ENCODE measurements at regions not wholly inside any gene's neighbourhood (a gene's known extent, or its start where the extent isn't known, plus 50 kb on each side); places are given as distances from the start of the nearest gene placed in this dataset.

DNA sequence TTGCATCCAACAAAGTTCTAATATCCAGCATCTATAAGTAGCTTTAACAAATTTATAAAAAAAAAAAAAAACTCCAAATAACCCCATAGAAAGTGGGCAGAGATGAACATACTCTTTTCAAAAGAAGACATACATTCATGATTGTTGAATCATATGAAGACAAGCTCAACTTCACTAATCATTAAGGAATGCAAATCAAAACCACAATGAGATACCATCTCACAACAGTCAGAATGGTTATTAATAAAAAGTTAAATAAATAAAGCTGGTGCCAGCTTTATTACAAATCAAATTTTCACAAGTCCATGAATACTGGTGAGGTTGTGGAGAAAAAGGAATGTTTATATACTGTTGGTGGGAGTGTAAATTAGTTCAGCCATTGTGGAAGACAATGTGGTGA lies 592.0 kb downstream of the IQCM start:
- Histone ChIP-seq H3K4me1 (ENCODE audit: control insufficient read depth, insufficient read depth, low read length) (no peaks in the 10 kb centered on the region), H3K4me2 (ENCODE audit: control insufficient read depth, insufficient read depth) (no peak overlapping the region), H3K36me3 (ENCODE audit: control insufficient read depth in 2 of 2, insufficient read depth in 2 of 2, low read length in 1 of 2) (no peaks in the 10 kb centered on the region), H3K79me2 (ENCODE audit: control insufficient read depth, insufficient read depth, low read length) (no peaks in the 10 kb centered on the region), H3K4me3 (no peak overlapping the region), H3K9ac (ENCODE audit: control insufficient read depth, insufficient read depth, low read length) (no peak overlapping the region), H3K27me3 (replicated peaks in 1 of 2; ENCODE audit: control insufficient read depth in 2 of 2, insufficient read depth in 2 of 2, low read length in 1 of 2) (no peaks in the 10 kb centered on the region), H3K9me3 (replicated peaks; ENCODE audit: control insufficient read depth, insufficient read depth, low read length) (no peaks in the 10 kb centered on the region), H4K20me1 (ENCODE audit: control insufficient read depth, insufficient read depth) (no peaks in the 10 kb centered on the region), H2AFZ (ENCODE audit: control insufficient read depth, low read depth, low read length) (no peak overlapping the region), H3K27ac (ENCODE audit: control insufficient read depth, insufficient read depth) (no peak overlapping the region)
- POLR2A ChIA-PET, result no interaction called here
- ATAC-seq (no peak), DNase-seq (ENCODE audit: low read depth, low spot score) (no peak), FAIRE-seq (no peak)
- RAD21 ChIA-PET (ENCODE audit: unreplicated experiment), result no interaction called here
- intact Hi-C loops (cut with micrococcal nuclease; ENCODE audit: unreplicated experiment), result no loop called here
- TF ChIP-seq PML (IDR thresholded peaks at IDR 0.05; ENCODE audit: low read length), result no peak
- TF ChIP-seq, protein P1, sequence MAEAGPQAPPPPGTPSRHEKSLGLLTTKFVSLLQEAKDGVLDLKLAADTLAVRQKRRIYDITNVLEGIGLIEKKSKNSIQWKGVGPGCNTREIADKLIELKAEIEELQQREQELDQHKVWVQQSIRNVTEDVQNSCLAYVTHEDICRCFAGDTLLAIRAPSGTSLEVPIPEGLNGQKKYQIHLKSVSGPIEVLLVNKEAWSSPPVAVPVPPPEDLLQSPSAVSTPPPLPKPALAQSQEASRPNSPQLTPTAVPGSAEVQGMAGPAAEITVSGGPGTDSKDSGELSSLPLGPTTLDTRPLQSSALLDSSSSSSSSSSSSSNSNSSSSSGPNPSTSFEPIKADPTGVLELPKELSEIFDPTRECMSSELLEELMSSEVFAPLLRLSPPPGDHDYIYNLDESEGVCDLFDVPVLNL (IDR thresholded peaks at IDR 0.05; ENCODE audit: low read depth, low read length), result no peak
- TF ChIP-seq PAX8 (IDR thresholded peaks at IDR 0.05), result no peak
- no peak for TF ChIP-seq CHD2 (IDR thresholded peaks at IDR 0.05; ENCODE audit: borderline replicate concordance, low read depth, low read length)
- no peak for TF ChIP-seq SPI1 (IDR thresholded peaks at IDR 0.05; ENCODE audit: borderline replicate concordance, insufficient read depth, low read depth, low read length)
- no peak for TF ChIP-seq ZNF24 (IDR thresholded peaks at IDR 0.05)
- no peak for TF ChIP-seq TAF1 (IDR thresholded peaks at IDR 0.05; ENCODE audit: borderline replicate concordance, low read depth, low read length)
- TF ChIP-seq, protein P2, sequence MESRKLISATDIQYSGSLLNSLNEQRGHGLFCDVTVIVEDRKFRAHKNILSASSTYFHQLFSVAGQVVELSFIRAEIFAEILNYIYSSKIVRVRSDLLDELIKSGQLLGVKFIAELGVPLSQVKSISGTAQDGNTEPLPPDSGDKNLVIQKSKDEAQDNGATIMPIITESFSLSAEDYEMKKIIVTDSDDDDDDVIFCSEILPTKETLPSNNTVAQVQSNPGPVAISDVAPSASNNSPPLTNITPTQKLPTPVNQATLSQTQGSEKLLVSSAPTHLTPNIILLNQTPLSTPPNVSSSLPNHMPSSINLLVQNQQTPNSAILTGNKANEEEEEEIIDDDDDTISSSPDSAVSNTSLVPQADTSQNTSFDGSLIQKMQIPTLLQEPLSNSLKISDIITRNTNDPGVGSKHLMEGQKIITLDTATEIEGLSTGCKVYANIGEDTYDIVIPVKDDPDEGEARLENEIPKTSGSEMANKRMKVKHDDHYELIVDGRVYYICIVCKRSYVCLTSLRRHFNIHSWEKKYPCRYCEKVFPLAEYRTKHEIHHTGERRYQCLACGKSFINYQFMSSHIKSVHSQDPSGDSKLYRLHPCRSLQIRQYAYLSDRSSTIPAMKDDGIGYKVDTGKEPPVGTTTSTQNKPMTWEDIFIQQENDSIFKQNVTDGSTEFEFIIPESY (IDR thresholded peaks at IDR 0.05), result no peak
- TF ChIP-seq CBFB (IDR thresholded peaks at IDR 0.05; ENCODE audit: low read depth), result no peak
- TF ChIP-seq NR2C1 (IDR thresholded peaks at IDR 0.05), result no peak
- TF ChIP-seq DPF2 (IDR thresholded peaks at IDR 0.05), result no peak
- no peak for TF ChIP-seq CHD4 (IDR thresholded peaks at IDR 0.05)
- TF ChIP-seq, protein P3, sequence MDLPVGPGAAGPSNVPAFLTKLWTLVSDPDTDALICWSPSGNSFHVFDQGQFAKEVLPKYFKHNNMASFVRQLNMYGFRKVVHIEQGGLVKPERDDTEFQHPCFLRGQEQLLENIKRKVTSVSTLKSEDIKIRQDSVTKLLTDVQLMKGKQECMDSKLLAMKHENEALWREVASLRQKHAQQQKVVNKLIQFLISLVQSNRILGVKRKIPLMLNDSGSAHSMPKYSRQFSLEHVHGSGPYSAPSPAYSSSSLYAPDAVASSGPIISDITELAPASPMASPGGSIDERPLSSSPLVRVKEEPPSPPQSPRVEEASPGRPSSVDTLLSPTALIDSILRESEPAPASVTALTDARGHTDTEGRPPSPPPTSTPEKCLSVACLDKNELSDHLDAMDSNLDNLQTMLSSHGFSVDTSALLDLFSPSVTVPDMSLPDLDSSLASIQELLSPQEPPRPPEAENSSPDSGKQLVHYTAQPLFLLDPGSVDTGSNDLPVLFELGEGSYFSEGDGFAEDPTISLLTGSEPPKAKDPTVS (IDR thresholded peaks at IDR 0.05; ENCODE audit: low read depth, low read length), result no peak
- TF ChIP-seq YY1 (IDR thresholded peaks at IDR 0.05; ENCODE audit: low read depth, low read length), result no peak
- TF ChIP-seq HDAC2 (IDR thresholded peaks at IDR 0.05), result no peak
- TF ChIP-seq, protein P4, sequence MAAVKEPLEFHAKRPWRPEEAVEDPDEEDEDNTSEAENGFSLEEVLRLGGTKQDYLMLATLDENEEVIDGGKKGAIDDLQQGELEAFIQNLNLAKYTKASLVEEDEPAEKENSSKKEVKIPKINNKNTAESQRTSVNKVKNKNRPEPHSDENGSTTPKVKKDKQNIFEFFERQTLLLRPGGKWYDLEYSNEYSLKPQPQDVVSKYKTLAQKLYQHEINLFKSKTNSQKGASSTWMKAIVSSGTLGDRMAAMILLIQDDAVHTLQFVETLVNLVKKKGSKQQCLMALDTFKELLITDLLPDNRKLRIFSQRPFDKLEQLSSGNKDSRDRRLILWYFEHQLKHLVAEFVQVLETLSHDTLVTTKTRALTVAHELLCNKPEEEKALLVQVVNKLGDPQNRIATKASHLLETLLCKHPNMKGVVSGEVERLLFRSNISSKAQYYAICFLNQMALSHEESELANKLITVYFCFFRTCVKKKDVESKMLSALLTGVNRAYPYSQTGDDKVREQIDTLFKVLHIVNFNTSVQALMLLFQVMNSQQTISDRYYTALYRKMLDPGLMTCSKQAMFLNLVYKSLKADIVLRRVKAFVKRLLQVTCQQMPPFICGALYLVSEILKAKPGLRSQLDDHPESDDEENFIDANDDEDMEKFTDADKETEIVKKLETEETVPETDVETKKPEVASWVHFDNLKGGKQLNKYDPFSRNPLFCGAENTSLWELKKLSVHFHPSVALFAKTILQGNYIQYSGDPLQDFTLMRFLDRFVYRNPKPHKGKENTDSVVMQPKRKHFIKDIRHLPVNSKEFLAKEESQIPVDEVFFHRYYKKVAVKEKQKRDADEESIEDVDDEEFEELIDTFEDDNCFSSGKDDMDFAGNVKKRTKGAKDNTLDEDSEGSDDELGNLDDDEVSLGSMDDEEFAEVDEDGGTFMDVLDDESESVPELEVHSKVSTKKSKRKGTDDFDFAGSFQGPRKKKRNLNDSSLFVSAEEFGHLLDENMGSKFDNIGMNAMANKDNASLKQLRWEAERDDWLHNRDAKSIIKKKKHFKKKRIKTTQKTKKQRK (IDR thresholded peaks at IDR 0.05; ENCODE audit: low read depth, low read length), result no peak
- TF ChIP-seq, protein P5, sequence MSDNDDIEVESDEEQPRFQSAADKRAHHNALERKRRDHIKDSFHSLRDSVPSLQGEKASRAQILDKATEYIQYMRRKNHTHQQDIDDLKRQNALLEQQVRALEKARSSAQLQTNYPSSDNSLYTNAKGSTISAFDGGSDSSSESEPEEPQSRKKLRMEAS (IDR thresholded peaks at IDR 0.05; ENCODE audit: low read depth, low read length), result no peak
- TF ChIP-seq ZSCAN29 (IDR thresholded peaks at IDR 0.05), result no peak
- CTCF ChIA-PET, result no interaction called here
- no TSS peak for BruUV-seq (replicated peaks)
- SMC1A ChIA-PET (ENCODE audit: uncharacterized antibody, unreplicated experiment), result no interaction called here
- in situ Hi-C loops (cut with MboI), result no loop called here

All from GM12878 (cell line).